GM18951 (cell line): ENCODE measurements at regions not wholly inside any gene's neighbourhood (a gene's known extent, or its start where the extent isn't known, plus 50 kb on each side); places are given as distances from the start of the nearest gene placed in this dataset.
"Not testable (repeated sequence)": the region's sequence is repeated elsewhere in the genome, so short reads cannot be mapped to it uniquely, and the experiment has no call there.

ENCODE experiments used
- POLR2A ChIP-seq: IDR thresholded peaks from 4 replicates; pipeline ENCODE4 v1.6.1; 2011; ENCODE audit warnings: mild to moderate bottlenecking; ENCODE audit not compliant: insufficient read length, insufficient read depth; ENCODE audit errors: extremely low read depth
- in situ Hi-C: fragments of 300-500 bp; cut with MboI; formaldehyde crosslinking; loops from one replicate; pipeline ENCODE4 v1.12.0; 2022; ENCODE audit warnings: low sequenced_read_pairs, mixed read lengths, inconsistent platforms; ENCODE audit not compliant: unreplicated experiment

GRCh38 chr15:66963710-66964109 is 101.7 kb upstream of the SMAD3 start:
- in situ Hi-C loops: no loop called here
- TF ChIP-seq POLR2A: no peak

- in situ Hi-C loops: no loop called here
- TF ChIP-seq POLR2A: no peak
Observed at GRCh38 chr15:66964111-66964738, 101.2 kb upstream of the SMAD3 start.

GRCh38 chr15:66964791-66965190 is 100.6 kb upstream of the SMAD3 start:
- in situ Hi-C loops: no loop called here
- TF ChIP-seq POLR2A: no peak

GRCh38 chr15:66965201-66965900 is 100.1 kb upstream of the SMAD3 start:
- in situ Hi-C loops: no loop called here
- no peak for TF ChIP-seq POLR2A

GRCh38 chr15:66966256-66966655 is 99.1 kb upstream of the SMAD3 start:
- in situ Hi-C loops: no loop called here
- no peak for TF ChIP-seq POLR2A

GRCh38 chr15:66968806-66969596 is 96.4 kb upstream of the SMAD3 start:
- no peak for TF ChIP-seq POLR2A
- in situ Hi-C loops: no loop called here

- in situ Hi-C loops: not testable (repeated sequence)
Observed at GRCh38 chr15:66974131-66974530, 91.3 kb upstream of the SMAD3 start.

GRCh38 chr15:66976106-66976640 is 89.2 kb upstream of the SMAD3 start:
- in situ Hi-C loops: not testable (repeated sequence)

- in situ Hi-C loops: not testable (repeated sequence)
Observed at GRCh38 chr15:66980326-66980725, 85.1 kb upstream of the SMAD3 start.

GRCh38 chr15:66981771-66982170 is 83.6 kb upstream of the SMAD3 start:
- no peak for TF ChIP-seq POLR2A
- in situ Hi-C loops: no loop called here

- in situ Hi-C loops: no loop called here
Observed at GRCh38 chr15:66982250-66982649, 83.2 kb upstream of the SMAD3 start.

GRCh38 chr15:66982816-66983215 is 82.6 kb upstream of the SMAD3 start:
- in situ Hi-C loops: no loop called here
- TF ChIP-seq POLR2A: no peak

More at GRCh38 chr15:66982250-66982649, 83.2 kb upstream of the SMAD3 start:
- TF ChIP-seq POLR2A: no peak

- in situ Hi-C loops: no loop called here
- TF ChIP-seq POLR2A: no peak
Observed at GRCh38 chr15:66985653-66986052, 79.7 kb upstream of the SMAD3 start.

GRCh38 chr15:66986951-66987350 is 78.5 kb upstream of the SMAD3 start:
- in situ Hi-C loops: no loop called here
- TF ChIP-seq POLR2A: no peak
